ENCODE measurements at regions not wholly inside any gene's neighbourhood (a gene's known extent, or its start where the extent isn't known, plus 50 kb on each side); places are given as distances from the start of the nearest gene placed in this dataset.
A peak's percentile ranks its signal among the peaks of the same experiment; 100 is the strongest.

GRCh38 chr14:51447411-51447810 is 204.3 kb upstream of the FRMD6 start:
- no peaks in the 10 kb centered on the region for H3K9me3 ChIP-seq
- no peak overlapping the region for H3K4me3 ChIP-seq
- no peak for ATAC-seq
- H3K36me3 ChIP-seq, result no peaks in the 10 kb centered on the region
- TF ChIP-seq CTCF (IDR thresholded peaks at IDR 0.05), result no peak
- intact Hi-C loops (cut with DNase I), result no loop called here
- peaks cover 7% of the 10 kb centered on the region for H3K4me1 ChIP-seq
- no peak for DNase-seq
- no peak overlapping the region for H3K27ac ChIP-seq
- H3K27me3 ChIP-seq, result no peaks in the 10 kb centered on the region

- peak; percentile 27 for ATAC-seq
- Histone ChIP-seq H3K36me3 (no peaks in the 10 kb centered on the region), H3K4me3 (no peak overlapping the region), H3K4me1 (peaks cover 6% of the 10 kb centered on the region), H3K9me3 (no peaks in the 10 kb centered on the region), H3K27ac (no peak overlapping the region), H3K27me3 (no peaks in the 10 kb centered on the region)
- no peak for TF ChIP-seq CTCF (IDR thresholded peaks at IDR 0.05)
- no peak for DNase-seq
- intact Hi-C loops (cut with DNase I), result no loop called here
These were observed 202.7 kb upstream of the FRMD6 start for GRCh38 chr14:51448831-51449670.

GRCh38 chr14:51449681-51450080 is 202.0 kb upstream of the FRMD6 start:
- Histone ChIP-seq H3K27ac (no peak overlapping the region), H3K4me1 (peaks cover 6% of the 10 kb centered on the region), H3K27me3 (no peaks in the 10 kb centered on the region), H3K4me3 (no peak overlapping the region), H3K9me3 (no peaks in the 10 kb centered on the region), H3K36me3 (no peaks in the 10 kb centered on the region)
- ATAC-seq (no peak), DNase-seq (no peak)
- TF ChIP-seq CTCF (IDR thresholded peaks at IDR 0.05), result no peak
- intact Hi-C loops (cut with DNase I), result no loop called here

- no peak for ATAC-seq
- Histone ChIP-seq H3K9me3 (no peaks in the 10 kb centered on the region), H3K27me3 (no peaks in the 10 kb centered on the region), H3K4me3 (no peak overlapping the region), H3K36me3 (no peaks in the 10 kb centered on the region), H3K4me1 (peaks cover 6% of the 10 kb centered on the region), H3K27ac (no peak overlapping the region)
- intact Hi-C loops (cut with DNase I), result no loop called here
- DNase-seq, result no peak
- TF ChIP-seq CTCF (IDR thresholded peaks at IDR 0.05), result no peak
These were observed 200.1 kb upstream of the FRMD6 start for GRCh38 chr14:51451561-51451960.

- no peak overlapping the region for H3K4me3 ChIP-seq
- DNase-seq (no peak), ATAC-seq (no peak)
- no peak overlapping the region for H3K27ac ChIP-seq
- TF ChIP-seq CTCF (IDR thresholded peaks at IDR 0.05), result no peak
- H3K27me3 ChIP-seq, result no peaks in the 10 kb centered on the region
- H3K36me3 ChIP-seq, result no peaks in the 10 kb centered on the region
- H3K4me1 ChIP-seq, result peaks cover 1% of the 10 kb centered on the region
- intact Hi-C loops (cut with DNase I), result no loop called here
- no peaks in the 10 kb centered on the region for H3K9me3 ChIP-seq
These were observed 197.8 kb upstream of the FRMD6 start for GRCh38 chr14:51453869-51454268.
